ENCODE measurements at regions not wholly inside any gene's neighbourhood (a gene's known extent, or its start where the extent isn't known, plus 50 kb on each side); places are given as distances from the start of the nearest gene placed in this dataset.

- no peak for DNase-seq (ENCODE audit: low read depth)
- in situ Hi-C loops (cut with HindIII; ENCODE audit: low pct_unique_long_range_greater_than_20kb, low sequenced_read_pairs), result no loop called here
These were observed 186.4 kb upstream of the PUDP start for GRCh38 chrX:7334253-7334935.

DNA sequence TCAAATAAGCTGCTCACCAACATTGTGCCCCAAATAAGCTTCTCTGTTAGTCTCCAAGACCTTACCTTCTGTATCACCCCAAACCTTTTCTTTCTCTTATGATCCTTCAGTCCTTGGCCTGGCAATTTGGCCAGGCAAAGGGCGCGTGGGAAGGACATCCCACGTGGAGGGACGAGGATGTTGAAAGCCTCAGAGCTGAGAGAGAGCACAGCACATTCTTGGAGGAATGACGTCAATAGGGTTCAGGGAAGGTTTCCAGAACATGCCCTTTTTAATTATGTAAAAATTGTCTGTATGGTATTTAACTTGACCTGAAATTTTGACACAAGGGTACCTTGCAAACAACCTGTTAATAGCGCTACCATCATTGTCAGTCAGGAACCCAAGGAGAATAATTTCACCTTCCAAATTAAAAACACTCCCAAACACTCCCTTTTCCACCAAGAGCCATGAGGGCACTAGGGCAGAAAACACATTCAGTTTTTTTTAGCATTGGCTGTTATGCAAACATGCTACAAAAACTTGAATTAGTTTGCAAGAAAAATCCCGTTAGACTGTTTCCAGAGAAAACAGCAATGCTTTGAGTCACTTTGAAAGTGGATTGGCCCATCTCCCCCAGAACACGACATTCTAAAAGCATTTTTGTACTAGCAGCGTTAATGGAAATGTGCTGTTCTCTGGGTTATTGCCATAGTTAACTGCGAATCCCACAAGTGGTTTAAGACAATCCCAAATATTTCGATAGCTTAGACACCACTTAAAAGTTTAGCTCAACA is 183.2 kb upstream of the PUDP start:
- DNase-seq (ENCODE audit: low read depth), result no peak
- in situ Hi-C loops (cut with HindIII; ENCODE audit: low pct_unique_long_range_greater_than_20kb, low sequenced_read_pairs), result no loop called here

- DNase-seq (ENCODE audit: low read depth), result no peak
- in situ Hi-C loops (cut with HindIII; ENCODE audit: low pct_unique_long_range_greater_than_20kb, low sequenced_read_pairs), result no loop called here
These were observed 182.6 kb upstream of the PUDP start for GRCh38 chrX:7330556-7330955.

- in situ Hi-C loops (cut with HindIII; ENCODE audit: low pct_unique_long_range_greater_than_20kb, low sequenced_read_pairs), result no loop called here
- no peak for DNase-seq (ENCODE audit: low read depth)
These were observed 170.7 kb upstream of the PUDP start for GRCh38 chrX:7318661-7319060.

GRCh38 chrX:7318241-7318640 is 170.3 kb upstream of the PUDP start:
- no peak for DNase-seq (ENCODE audit: low read depth)
- in situ Hi-C loops (cut with HindIII; ENCODE audit: low pct_unique_long_range_greater_than_20kb, low sequenced_read_pairs), result no loop called here

DNA sequence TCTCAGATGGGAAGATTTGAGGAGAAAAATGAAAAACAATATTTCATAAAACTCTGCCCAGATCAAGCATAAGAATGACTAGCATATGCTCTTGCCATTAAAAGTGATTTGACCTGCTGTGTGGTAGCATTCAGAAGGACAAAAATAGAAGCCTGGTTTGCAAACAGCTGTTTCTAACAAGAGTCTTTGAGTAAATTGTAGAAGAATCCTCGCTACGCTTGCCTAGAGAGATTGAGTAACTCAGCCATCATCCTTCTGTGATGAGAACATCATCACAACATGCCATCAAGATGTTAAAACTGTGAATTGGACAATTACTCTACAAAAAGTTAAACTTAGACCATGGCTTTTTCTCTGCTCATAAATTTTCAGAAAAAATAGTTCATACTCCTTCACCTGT is 168.9 kb upstream of the PUDP start:
- DNase-seq (ENCODE audit: low read depth), result no peak
- in situ Hi-C loops (cut with HindIII; ENCODE audit: low pct_unique_long_range_greater_than_20kb, low sequenced_read_pairs), result no loop called here

DNA sequence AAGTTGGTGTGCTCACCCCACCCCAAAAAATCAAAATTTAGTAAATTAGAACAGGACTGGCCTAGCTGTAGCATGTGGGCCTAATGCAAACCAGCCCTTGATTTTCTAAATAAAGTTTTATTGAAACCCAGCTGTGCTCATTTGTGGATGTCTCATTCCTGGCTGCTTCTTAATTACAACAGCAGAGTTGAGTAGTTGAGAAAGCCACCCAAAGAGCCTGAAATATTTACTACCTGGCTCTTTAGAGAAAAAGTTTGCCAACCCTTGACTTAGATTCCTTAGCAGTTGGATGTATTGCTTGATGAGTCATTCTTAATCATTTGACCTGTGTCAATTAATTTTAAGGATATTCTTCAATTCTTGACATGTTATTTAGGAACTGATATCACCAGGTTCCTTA is 168.3 kb upstream of the PUDP start:
- DNase-seq (ENCODE audit: low read depth), result no peak
- in situ Hi-C loops (cut with HindIII; ENCODE audit: low pct_unique_long_range_greater_than_20kb, low sequenced_read_pairs), result no loop called here

DNA sequence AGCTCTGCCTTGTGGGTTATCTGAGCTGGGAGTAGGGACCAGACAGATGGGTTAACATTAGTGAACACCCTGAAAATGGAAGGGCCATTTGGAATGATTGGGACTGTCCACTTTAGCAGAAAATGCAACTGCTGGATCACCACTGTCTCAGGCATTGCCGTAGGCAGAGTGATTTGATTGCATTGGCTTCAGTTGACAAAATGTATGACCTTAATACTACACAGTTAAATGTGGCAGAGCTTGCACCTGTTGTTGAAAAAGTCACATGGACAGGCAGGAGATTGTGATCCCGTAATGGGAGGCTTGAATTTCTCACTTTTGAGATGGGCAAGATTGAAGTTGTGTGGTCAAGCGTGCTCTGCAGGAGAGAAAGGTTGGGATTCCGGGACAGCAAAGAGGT is 166.5 kb upstream of the PUDP start:
- no peak for DNase-seq (ENCODE audit: low read depth)
- in situ Hi-C loops (cut with HindIII; ENCODE audit: low pct_unique_long_range_greater_than_20kb, low sequenced_read_pairs), result no loop called here

DNA sequence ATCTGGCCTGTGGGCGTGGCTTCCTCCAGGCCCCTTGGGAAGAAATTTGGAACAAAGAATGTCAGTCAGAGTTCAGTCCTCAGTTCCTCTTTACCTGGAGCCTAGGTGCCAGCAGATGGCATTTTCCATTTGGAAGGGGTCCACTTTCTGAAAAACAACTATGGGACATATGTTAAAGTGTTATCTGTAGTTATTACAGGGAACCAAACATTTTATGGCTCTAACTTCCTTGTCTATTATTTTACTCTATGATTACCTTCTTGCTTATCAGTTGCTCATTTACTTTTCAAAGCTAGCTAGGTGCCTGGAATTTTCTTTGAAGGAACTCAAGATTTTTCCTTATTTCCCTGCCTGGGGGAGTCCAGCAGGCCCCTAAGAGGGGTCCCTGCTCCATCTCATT is 159.8 kb upstream of the PUDP start:
- in situ Hi-C loops (cut with HindIII; ENCODE audit: low pct_unique_long_range_greater_than_20kb, low sequenced_read_pairs), result no loop called here
- no peak for DNase-seq (ENCODE audit: low read depth)

- DNase-seq (ENCODE audit: low read depth), result no peak
- in situ Hi-C loops (cut with HindIII; ENCODE audit: low pct_unique_long_range_greater_than_20kb, low sequenced_read_pairs), result no loop called here
These were observed 146.5 kb upstream of the PUDP start for GRCh38 chrX:7294483-7294882.

DNA sequence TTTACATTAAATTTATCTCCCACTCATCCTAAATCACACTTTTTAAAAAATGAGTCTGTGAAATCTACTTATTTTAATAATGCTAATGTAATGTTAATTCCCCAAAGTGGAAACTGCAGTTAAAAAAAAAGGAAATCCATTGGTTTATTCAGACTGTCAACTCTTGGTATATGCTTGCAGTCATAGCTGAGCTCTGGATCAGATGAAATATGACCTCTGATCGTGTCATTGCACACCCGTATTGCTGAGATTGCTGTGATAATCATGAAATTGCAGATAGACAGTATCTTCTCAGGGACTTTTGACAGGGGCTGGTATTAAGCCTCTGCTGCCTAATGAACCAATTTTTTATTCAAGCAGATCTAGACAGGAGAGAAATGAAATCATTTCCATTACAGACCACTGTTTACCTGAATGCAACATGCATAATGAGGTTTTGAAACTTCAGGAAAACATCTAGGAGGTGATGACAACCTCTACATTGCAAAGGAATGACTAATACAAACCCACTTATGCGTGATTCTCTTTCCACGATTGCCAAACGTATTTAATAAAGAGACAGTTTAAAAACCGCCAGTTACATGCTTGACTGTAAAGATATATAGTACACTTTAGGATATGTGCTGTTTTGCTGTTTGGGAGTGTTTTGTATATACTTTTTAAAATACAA is 138.3 kb upstream of the PUDP start:
- in situ Hi-C loops (cut with HindIII; ENCODE audit: low pct_unique_long_range_greater_than_20kb, low sequenced_read_pairs), result no loop called here
- DNase-seq (ENCODE audit: low read depth), result no peak

DNA sequence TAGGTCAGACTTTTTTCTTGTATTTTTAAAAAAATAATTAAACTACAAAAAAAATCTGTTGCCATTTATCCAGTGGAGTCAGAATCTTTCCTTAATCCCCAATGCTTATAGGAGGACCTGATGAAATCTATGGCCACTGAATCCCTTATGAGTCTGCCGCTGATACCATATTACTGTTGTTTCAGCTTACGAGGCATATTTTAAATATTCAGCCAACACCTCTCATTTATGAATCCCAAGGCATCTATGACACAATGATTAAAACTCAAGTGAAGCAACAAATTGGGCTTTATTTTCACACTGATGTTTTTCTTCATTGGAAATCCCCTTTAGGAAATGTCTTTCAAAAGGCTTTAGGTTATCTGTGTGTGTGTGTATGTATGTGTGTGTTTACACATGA is 137.8 kb upstream of the PUDP start:
- in situ Hi-C loops (cut with HindIII; ENCODE audit: low pct_unique_long_range_greater_than_20kb, low sequenced_read_pairs), result no loop called here
- DNase-seq (ENCODE audit: low read depth), result no peak

DNA sequence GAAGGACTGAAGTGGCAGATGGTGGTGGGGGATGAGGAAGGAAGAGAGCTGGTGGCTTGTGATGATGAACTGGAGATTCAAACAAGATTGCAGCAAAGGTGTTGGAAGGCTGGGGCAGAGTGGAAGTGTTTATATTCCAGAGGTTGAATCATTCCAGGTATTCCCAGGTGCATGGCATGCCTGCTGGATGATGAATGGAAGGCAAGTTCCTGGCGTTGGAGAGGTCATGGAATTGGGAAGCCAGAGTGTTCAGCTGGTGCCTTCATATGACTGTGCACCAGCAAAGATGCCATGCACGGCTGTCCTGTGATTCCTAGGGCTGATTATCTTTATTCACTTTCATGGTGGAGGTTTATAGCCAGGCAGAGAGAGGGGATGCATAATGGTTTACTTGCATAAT is 135.8 kb upstream of the PUDP start:
- no peak for DNase-seq (ENCODE audit: low read depth)
- in situ Hi-C loops (cut with HindIII; ENCODE audit: low pct_unique_long_range_greater_than_20kb, low sequenced_read_pairs), result no loop called here

GRCh38 chrX:7280520-7280919 is 132.6 kb upstream of the PUDP start:
- DNase-seq (ENCODE audit: low read depth), result no peak
- in situ Hi-C loops (cut with HindIII; ENCODE audit: low pct_unique_long_range_greater_than_20kb, low sequenced_read_pairs), result no loop called here

GRCh38 chrX:7272346-7272745 is 124.4 kb upstream of the PUDP start:
- no peak for DNase-seq (ENCODE audit: low read depth)
- in situ Hi-C loops (cut with HindIII; ENCODE audit: low pct_unique_long_range_greater_than_20kb, low sequenced_read_pairs), result no loop called here

- in situ Hi-C loops (cut with HindIII; ENCODE audit: low pct_unique_long_range_greater_than_20kb, low sequenced_read_pairs), result no loop called here
- no peak for DNase-seq (ENCODE audit: low read depth)
These were observed 123.0 kb upstream of the PUDP start for GRCh38 chrX:7270933-7271332.

- no peak for DNase-seq (ENCODE audit: low read depth)
- in situ Hi-C loops (cut with HindIII; ENCODE audit: low pct_unique_long_range_greater_than_20kb, low sequenced_read_pairs), result no loop called here
These were observed 122.0 kb upstream of the PUDP start for GRCh38 chrX:7269991-7270390.

DNA sequence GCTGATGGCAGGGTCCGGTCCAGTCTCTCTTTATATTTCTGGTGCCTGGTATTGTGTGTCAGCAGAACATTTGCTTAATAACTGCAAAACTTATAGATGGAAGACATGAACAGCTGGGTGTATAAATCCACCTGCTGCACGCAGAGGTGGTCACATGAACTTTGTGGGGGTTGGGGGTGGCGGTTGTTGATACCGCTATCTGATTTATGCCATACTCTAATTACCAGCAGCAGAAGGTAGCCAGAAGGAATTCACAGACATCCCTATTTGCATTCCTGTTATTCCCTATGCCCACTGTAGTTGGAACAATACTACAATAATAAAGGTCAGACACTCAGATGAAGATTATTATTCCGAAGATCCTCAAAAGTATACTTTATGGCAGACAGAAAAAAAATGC is 121.6 kb upstream of the PUDP start:
- DNase-seq (ENCODE audit: low read depth), result no peak
- in situ Hi-C loops (cut with HindIII; ENCODE audit: low pct_unique_long_range_greater_than_20kb, low sequenced_read_pairs), result no loop called here

- no peak for DNase-seq (ENCODE audit: low read depth)
- in situ Hi-C loops (cut with HindIII; ENCODE audit: low pct_unique_long_range_greater_than_20kb, low sequenced_read_pairs), result no loop called here
These were observed 118.3 kb upstream of the PUDP start for GRCh38 chrX:7266288-7266687.

DNA sequence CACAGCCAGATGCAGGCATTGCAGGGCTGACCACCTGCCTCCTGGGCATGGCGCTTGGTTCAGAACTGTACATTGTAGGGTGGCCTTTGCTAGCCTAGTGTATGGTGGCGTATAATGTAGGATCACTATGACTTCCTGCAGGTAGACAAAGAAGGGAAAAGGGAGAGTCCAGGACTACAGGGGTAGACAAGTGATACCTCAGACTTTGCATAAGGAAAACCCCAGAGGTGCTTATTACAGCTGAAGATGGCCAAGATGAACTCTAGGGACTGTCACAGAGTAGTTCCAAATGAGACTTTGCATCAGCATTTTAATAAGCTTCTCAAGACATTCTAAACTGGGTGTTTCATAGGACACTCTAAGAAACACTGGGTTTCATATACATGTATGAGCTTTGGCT is 116.4 kb upstream of the PUDP start:
- DNase-seq (ENCODE audit: low read depth), result no peak
- in situ Hi-C loops (cut with HindIII; ENCODE audit: low pct_unique_long_range_greater_than_20kb, low sequenced_read_pairs), result no loop called here
